Endothelial cell of umbilical vein (primary cell): ENCODE measurements at regions not wholly inside any gene's neighbourhood (a gene's known extent, or its start where the extent isn't known, plus 50 kb on each side); places are given as distances from the start of the nearest gene placed in this dataset.

ENCODE experiments used
- BruUV-seq: library from RNA; stranded (reverse); fragments of 400-500 nt; replicated peaks from 2 replicates; lab custom pipeline; 2021; lab: Mats Ljungman, UMichigan
- CTCF ChIA-PET: fragments of 300-600, 350-600 bp; sonication (Branson Sonifier 250); formaldehyde crosslinking; loops from one replicate; lab custom pipeline; 2021; ENCODE audit warnings: antibody characterized with exemption, inconsistent platforms; lab: Charles Lee
- POLR2A ChIA-PET: fragments of 300-600, 350-600 bp; sonication (Branson Sonifier 250); formaldehyde crosslinking; loops from one replicate; lab custom pipeline; 2021; ENCODE audit warnings: antibody characterized with exemption, inconsistent platforms; lab: Charles Lee
- DNase-seq: peaks from one replicate; pipeline ENCODE4 v3.0.0-alpha.2; 2011; ENCODE audit warnings: low read depth, low spot score
- FAIRE-seq: peaks from 2 replicates; lab custom pipeline; 2011; peaks lifted over from hg19 to GRCh38; lab: Jason Lieb, UNC
- H2AFZ ChIP-seq: 2 replicates; pipeline ENCODE4 v1.6.0; 2012; ENCODE audit warnings: low read depth, low read length, control low read depth, inconsistent platforms
- H3K27ac ChIP-seq: 2 replicates; pipeline ENCODE4 v1.5.1; 2011; ENCODE audit warnings: low read depth, mild to moderate bottlenecking, control low read depth, low read length, moderate library complexity; ENCODE audit not compliant: insufficient read depth
- H3K27me3 ChIP-seq, 2 experiments: 2 replicates each; pipeline versions ENCODE4 v1.6.0 to v1.6.1; 2011; ENCODE audit warnings: low read length in 2 of 2, mixed read lengths in 1 of 2; ENCODE audit not compliant: control insufficient read depth in 2 of 2, insufficient read depth in 2 of 2
- H3K36me3 ChIP-seq, 2 experiments: 2 replicates in 1 of 2; 3 replicates in 1 of 2; pipeline ENCODE4 v1.5.1; 2011; ENCODE audit warnings: low read length in 2 of 2, mild to moderate bottlenecking in 1 of 2, moderate library complexity in 1 of 2; ENCODE audit not compliant: control insufficient read depth in 2 of 2, insufficient read depth in 2 of 2; ENCODE audit errors: extremely low read depth in 1 of 2
- H3K4me1 ChIP-seq: 3 replicates; pipeline ENCODE4 v1.5.1; 2011; ENCODE audit warnings: mild to moderate bottlenecking, low read length; ENCODE audit not compliant: control insufficient read depth, insufficient read depth; ENCODE audit errors: extremely low read depth
- H3K4me2 ChIP-seq: 2 replicates; pipeline ENCODE4 v1.6.1; 2011; ENCODE audit warnings: low read length, control low read depth, mixed read lengths; ENCODE audit not compliant: insufficient read depth
- H3K4me3 ChIP-seq, 3 experiments: fragments of 200-600 bp in 1 of 3; sonication (generic), shearing (Covaris generic) in 1 of 3; replicated peaks in 1 of 3; 2 replicates each; pipeline ENCODE4 v1.5.1; 2011 to 2016; ENCODE audit warnings: control low read depth in 3 of 3, low read length in 3 of 3, mild to moderate bottlenecking in 2 of 3, inconsistent platforms in 1 of 3, low read depth in 1 of 3, moderate library complexity in 1 of 3; ENCODE audit not compliant: insufficient read depth in 1 of 3
- H3K79me2 ChIP-seq: 2 replicates; pipeline ENCODE4 v1.6.0; 2012; ENCODE audit warnings: low read length, inconsistent platforms; ENCODE audit not compliant: control insufficient read depth, insufficient read depth
- H3K9ac ChIP-seq: replicated peaks from 2 replicates; pipeline ENCODE3; 2011; ENCODE audit warnings: low read length, control low read depth; ENCODE audit not compliant: insufficient read depth; ENCODE audit errors: extremely low read depth
- H3K9me1 ChIP-seq: replicated peaks from 3 replicates; pipeline ENCODE4 v1.6.0; 2011; ENCODE audit warnings: mild to moderate bottlenecking, low read length; ENCODE audit not compliant: control insufficient read depth, insufficient read depth; ENCODE audit errors: extremely low read depth
- H3K9me3 ChIP-seq: replicated peaks from 2 replicates; pipeline ENCODE4 v1.5.1; 2012; ENCODE audit warnings: low read length, inconsistent platforms; ENCODE audit not compliant: control insufficient read depth, insufficient read depth
- H4K20me1 ChIP-seq: replicated peaks from 2 replicates; pipeline ENCODE3; 2011; ENCODE audit warnings: mild to moderate bottlenecking, low read length; ENCODE audit not compliant: control insufficient read depth, insufficient read depth; ENCODE audit errors: extremely low read depth
- EZH2 ChIP-seq: IDR thresholded peaks from 2 replicates; pipeline ENCODE4 v1.6.1; 2012; ENCODE audit warnings: borderline replicate concordance, low read depth, mild to moderate bottlenecking, moderate library complexity, low read length, inconsistent platforms; ENCODE audit not compliant: severe bottlenecking
- FOS ChIP-seq: IDR thresholded peaks from 2 replicates; pipeline ENCODE4 v1.6.1; 2011; ENCODE audit warnings: mild to moderate bottlenecking, low read length, moderate library complexity, borderline replicate concordance; ENCODE audit not compliant: insufficient read depth
- GATA2 ChIP-seq: IDR thresholded peaks from 2 replicates; pipeline ENCODE4 v1.7.0; 2011; ENCODE audit warnings: low read depth, mild to moderate bottlenecking, moderate library complexity, mixed read lengths, low read length; ENCODE audit not compliant: insufficient read length, insufficient read depth
- JUN ChIP-seq: IDR thresholded peaks from 2 replicates; pipeline ENCODE4 v1.6.1; 2011; ENCODE audit warnings: borderline replicate concordance, low read depth; ENCODE audit not compliant: insufficient read length, insufficient read depth
- MYC ChIP-seq: IDR thresholded peaks from one replicate; pipeline ENCODE4 v1.6.1; 2011; ENCODE audit warnings: mild to moderate bottlenecking, low read depth, low read length
- POLR2A ChIP-seq: IDR thresholded peaks from 2 replicates; pipeline ENCODE4 v1.6.1; 2012; ENCODE audit warnings: low read depth, mild to moderate bottlenecking, control low read depth, low read length
- POLR2AphosphoS5 ChIP-seq: IDR thresholded peaks from 2 replicates; pipeline ENCODE4 v1.6.1; 2012; ENCODE audit warnings: low read depth, mild to moderate bottlenecking, control low read depth, low read length, moderate library complexity; ENCODE audit not compliant: insufficient read depth
- dilution Hi-C: fragments of 300-500 bp; cut with MboI; formaldehyde crosslinking; loops from one replicate; pipeline ENCODE4 v1.15.0; 2019; ENCODE audit warnings: low sequenced_read_pairs; ENCODE audit not compliant: extremely low pct_ligation_motif_present
- intact Hi-C: fragments of 100-400 bp; cut with micrococcal nuclease; formaldehyde crosslinking; loops from one replicate; pipeline ENCODE4 v1.10.0; 2022
- TF ChIP-seq, protein P1 (sequence below): IDR thresholded peaks from 2 replicates; pipeline ENCODE4 v1.6.1; 2011; ENCODE audit not compliant: insufficient read depth, insufficient read length
- TF ChIP-seq, protein P2 (sequence below), 2 donors: IDR thresholded peaks; 1 replicate in 1 of 2; 2 replicates in 1 of 2; pipeline ENCODE4 v1.5.1; 2011; ENCODE audit warnings: low read length in 2 of 2, mild to moderate bottlenecking in 2 of 2, moderate library complexity in 2 of 2, control low read depth in 1 of 2, inconsistent platforms in 1 of 2, low read depth in 1 of 2; ENCODE audit not compliant: insufficient read depth in 1 of 2; ENCODE audit errors: extremely low read depth in 1 of 2

GRCh38 chr1:69491416-69491815, 76.3 kb upstream of the LRRC7 start:
- Histone ChIP-seq H3K27me3 (no peaks in the 10 kb centered on the region), H3K4me2 (no peak overlapping the region), H3K9me3 (no peaks in the 10 kb centered on the region), H3K4me1 (no peaks in the 10 kb centered on the region), H3K9ac (no peak overlapping the region), H3K27ac (no peak overlapping the region), H3K79me2 (no peaks in the 10 kb centered on the region), H4K20me1 (no peaks in the 10 kb centered on the region), H3K4me3 (no peak overlapping the region), H2AFZ (no peak overlapping the region), H3K9me1 (no peaks in the 10 kb centered on the region), H3K36me3 (no peaks in the 10 kb centered on the region)
- FAIRE-seq (no peak), DNase-seq (no peak)
- dilution Hi-C loops = no loop called here
- POLR2A ChIA-PET = no interaction called here
- no peak for TF ChIP-seq MYC
- no peak for TF ChIP-seq EZH2
- TF ChIP-seq JUN = no peak
- TF ChIP-seq POLR2A = no peak
- no peak for TF ChIP-seq POLR2AphosphoS5
- no peak for TF ChIP-seq FOS
- TF ChIP-seq, protein P1, sequence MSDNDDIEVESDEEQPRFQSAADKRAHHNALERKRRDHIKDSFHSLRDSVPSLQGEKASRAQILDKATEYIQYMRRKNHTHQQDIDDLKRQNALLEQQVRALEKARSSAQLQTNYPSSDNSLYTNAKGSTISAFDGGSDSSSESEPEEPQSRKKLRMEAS = no peak
- TF ChIP-seq GATA2 = no peak
- TF ChIP-seq, protein P2, sequence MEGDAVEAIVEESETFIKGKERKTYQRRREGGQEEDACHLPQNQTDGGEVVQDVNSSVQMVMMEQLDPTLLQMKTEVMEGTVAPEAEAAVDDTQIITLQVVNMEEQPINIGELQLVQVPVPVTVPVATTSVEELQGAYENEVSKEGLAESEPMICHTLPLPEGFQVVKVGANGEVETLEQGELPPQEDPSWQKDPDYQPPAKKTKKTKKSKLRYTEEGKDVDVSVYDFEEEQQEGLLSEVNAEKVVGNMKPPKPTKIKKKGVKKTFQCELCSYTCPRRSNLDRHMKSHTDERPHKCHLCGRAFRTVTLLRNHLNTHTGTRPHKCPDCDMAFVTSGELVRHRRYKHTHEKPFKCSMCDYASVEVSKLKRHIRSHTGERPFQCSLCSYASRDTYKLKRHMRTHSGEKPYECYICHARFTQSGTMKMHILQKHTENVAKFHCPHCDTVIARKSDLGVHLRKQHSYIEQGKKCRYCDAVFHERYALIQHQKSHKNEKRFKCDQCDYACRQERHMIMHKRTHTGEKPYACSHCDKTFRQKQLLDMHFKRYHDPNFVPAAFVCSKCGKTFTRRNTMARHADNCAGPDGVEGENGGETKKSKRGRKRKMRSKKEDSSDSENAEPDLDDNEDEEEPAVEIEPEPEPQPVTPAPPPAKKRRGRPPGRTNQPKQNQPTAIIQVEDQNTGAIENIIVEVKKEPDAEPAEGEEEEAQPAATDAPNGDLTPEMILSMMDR (IDR thresholded peaks at IDR 0.05; ENCODE audit: extremely low read depth in 1 of 2, insufficient read depth in 1 of 2, low read depth in 1 of 2, low read length in 2 of 2) = no peak
- CTCF ChIA-PET = no interaction called here
- intact Hi-C loops = no loop called here
- no TSS peak for BruUV-seq
